HG03175 (cell line): ENCODE measurements at regions not wholly inside any gene's neighbourhood (a gene's known extent, or its start where the extent isn't known, plus 50 kb on each side); places are given as distances from the start of the nearest gene placed in this dataset.
"Not testable (repeated sequence)": the region's sequence is repeated elsewhere in the genome, so short reads cannot be mapped to it uniquely, and the experiment has no call there.

Experiments used
- ATAC-seq: cut with Tn5 transposase; IDR thresholded peaks from one replicate; pipeline ENCODE4 v1.9.1; 2021; ENCODE audit warnings: mild to moderate bottlenecking, moderate library complexity; ENCODE audit not compliant: unreplicated experiment

DNA sequence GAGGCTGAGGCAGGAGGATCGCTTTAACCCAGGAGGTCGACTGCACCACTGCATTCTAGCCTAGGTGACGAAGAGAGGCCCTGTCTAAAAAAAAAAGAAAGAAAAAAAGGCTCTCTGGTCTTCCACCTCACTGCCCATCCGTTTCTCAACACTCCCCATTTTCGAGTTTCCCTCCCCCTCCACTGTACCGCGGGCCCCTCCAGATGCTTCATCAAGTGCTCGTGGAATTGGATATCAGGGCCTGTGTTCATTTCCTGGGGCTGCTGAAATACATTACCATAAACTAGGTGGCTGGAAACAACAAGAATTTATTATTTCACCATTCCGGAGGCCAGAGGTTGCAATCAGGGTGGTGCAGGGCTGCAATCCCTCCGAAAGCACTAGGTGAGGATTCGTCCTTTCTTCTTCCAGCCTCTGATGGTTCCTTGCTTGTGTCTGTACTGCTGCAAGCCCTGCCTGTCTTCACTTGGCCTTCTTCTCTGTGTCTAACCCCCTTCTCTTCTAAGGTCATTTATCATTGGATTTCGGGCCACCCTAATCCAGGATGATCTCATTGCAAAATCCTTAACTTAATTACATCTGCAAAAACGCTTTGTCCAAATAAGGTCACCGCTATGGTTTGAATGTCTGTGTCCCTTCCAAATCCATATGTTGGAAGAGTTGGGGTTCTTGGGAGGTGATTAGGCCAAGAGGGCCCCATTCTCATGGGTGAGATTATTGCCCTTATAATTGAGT lies 135.1 kb downstream of the CRLF3 start:
- ATAC-seq: not testable (repeated sequence)

DNA sequence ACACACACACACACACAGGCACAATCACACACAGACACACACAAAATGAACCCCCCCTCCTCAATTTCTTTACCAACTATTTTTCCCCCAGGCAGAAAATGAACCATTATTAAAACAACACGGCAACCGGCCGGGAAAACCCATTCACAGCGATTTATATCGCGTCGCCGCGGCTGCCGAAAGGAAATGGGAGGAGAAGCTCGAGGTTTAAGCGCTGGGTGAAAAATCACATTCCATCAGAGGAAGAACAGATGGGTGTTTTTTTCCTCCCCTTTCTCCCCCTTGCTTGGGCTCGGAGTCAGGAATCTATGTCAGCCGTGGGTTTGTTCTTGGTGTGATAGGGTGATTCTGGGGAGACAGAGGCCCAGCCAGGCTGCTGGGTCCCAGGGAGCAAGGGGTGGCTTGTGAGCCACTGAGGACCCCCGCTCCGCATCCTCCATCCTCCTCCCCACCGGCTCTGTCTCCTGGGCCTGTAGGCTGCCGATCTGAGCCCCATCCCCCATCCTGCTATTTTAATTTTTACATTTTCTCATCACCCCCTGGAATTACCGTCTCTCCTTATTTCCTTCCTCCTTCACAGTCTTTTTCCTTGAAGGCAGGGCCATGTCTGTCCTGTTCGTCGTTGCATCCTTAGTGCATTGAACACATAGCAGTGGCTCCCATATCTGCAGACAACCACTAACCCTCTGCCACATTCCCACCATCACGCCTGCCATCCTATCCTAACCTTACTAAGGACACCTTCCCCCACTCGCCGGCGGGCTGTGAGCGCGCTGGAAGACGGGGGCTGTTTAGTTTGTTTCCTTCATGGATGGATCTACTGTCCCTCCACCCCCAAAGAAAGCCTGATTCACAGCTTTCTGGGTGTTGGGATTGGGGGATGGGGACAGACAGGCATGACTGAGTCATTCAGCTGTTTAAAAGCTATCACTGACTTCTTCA lies 137.7 kb downstream of the CRLF3 start:
- ATAC-seq: not testable (repeated sequence)

DNA sequence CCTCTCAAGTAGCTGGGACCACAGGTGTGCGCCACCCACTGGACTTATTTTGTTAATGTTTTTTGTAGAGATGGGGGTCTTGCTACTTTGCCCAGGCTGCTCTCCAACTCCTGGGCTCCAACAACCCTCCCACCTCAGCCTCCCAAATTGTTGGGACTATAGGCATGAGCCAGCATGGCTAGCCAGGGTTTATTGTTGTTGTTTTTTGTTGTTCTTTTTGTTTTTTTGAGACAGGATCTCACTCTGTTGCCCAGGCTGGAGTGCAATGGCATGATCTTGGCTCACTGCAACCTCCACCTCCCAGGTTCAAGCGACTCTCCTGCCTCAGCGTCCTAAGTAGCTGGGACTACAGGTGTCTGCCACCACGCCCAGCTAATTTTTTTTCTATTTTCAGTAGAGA lies 142.2 kb downstream of the CRLF3 start:
- not testable (repeated sequence) for ATAC-seq

- not testable (repeated sequence) for ATAC-seq
Measured at GRCh38 chr17:30680681-30681080, 143.8 kb downstream of the CRLF3 start.

DNA sequence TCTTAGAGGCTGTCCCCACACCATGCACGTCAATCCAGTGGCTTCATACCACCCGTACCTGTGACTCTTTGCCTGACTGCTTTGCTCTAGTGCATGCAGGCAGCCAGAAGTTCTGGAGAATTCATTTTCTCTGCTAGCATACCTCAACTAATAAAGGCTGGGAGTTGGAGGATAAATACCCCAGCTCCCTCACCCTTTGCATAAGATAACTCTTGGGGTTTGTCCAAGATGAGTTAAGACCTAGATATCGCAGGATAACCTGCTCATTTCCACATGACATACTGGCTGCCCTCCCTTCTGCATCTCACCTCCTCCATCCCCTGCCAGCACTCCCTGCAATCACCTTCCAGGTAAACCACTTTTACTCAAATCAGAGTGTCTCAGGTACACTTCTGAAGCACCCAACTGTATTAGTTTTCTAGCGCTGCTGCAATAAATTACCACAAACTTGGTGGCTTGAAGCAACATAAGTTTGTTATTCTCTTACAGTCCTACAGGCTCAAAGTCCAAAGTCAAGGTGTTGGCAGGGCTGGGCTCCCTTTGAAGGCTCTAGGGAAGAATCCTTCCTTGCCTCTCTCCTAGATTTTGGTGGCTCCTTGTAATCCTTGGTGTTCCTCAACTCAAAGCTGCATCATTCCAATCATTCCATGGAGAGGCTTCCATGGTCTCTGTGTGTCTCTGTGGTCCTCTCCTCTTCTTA lies 146.8 kb downstream of the CRLF3 start:
- ATAC-seq: no peak

DNA sequence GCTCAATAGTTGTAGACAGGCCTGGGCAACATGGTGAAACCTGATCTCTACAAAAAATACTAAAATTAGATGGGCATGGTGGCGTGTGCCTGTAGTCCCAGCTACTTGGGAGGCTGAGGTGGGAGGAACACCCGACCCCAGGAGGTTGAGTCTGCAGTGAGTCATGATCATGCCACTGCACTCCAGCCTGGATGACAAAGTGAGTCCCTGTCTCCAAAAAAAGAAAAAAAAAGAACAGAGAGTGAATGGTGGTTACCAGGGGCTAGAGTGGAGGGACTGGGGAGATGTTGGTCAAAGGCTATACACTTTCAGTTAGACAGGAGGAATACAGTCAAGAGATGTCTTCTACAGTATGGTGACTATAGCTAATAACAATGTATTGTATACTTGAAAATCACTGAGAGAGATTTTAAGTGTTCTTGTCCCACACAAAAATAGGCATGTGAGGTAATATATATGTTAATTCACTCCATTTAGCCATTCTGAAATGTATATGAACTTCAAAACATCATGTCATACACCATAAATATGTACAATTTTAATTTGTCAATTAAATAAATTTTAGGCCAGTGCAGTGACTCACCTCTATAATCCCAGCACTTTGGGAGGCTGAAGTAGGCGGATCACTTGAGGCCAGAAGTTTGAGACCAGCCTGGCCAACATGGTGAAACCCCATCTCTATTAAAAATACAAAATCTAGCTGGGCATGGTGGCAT lies 148.6 kb downstream of the CRLF3 start:
- ATAC-seq: not testable (repeated sequence)

DNA sequence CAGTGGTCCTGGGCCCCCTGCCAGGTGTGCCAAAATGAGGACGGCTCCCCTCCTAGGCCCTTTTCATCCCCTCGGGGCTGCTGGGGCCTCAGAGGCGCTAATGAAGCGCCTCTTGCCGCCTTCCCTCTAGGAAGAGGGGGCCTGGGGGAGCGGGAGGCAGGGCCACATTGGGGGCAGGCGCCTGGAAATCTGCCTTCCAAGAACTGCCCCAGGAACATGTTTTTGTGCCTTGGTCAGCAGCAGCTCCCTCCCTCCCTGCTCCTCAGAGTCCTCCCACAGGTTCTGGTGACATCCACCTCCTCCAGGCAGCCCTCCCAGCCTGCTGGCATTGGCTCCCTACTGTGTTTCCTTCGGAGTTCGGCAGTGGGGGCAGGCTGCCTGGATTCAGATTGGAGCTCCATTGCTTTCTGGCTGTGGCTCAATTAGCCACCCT lies 155.3 kb downstream of the CRLF3 start:
- not testable (repeated sequence) for ATAC-seq

- ATAC-seq: not testable (repeated sequence)
Measured at GRCh38 chr17:30668360-30669181, 155.9 kb downstream of the CRLF3 start.

DNA sequence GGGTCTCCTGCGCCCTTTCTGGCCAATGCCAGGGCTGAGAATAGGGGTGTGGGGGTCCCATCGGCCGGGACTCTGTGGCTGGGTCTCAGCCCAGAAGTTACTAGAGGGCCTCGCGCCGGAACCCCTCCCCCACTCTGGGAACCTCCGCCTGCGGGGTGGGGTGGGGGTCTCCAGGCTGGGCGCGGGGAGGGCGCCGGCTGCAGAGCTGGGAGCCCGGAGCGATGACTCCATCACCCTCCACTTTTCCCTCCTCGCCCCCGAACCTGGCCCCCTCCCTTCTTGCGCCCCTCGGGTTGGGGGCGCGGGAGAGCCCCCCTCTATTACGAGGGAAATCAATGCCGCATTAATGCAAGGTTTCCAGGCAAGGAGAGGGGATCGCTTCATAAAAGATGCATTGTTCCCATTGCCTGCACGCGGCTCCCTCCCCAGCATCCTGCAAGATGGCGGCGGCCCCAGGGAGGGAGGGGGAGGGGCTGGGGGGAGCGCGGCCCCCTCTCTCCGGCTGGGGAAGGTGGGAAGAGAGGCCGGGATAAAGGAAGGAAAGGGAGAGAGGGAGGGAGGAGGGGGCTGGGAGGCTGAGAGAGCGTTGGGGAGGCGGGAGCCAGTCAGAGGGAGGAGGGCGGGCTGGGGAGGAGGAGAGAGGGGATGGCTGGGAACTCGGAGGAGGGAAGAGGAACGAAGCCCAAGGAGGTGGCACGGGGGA lies 156.7 kb downstream of the CRLF3 start:
- not testable (repeated sequence) for ATAC-seq

DNA sequence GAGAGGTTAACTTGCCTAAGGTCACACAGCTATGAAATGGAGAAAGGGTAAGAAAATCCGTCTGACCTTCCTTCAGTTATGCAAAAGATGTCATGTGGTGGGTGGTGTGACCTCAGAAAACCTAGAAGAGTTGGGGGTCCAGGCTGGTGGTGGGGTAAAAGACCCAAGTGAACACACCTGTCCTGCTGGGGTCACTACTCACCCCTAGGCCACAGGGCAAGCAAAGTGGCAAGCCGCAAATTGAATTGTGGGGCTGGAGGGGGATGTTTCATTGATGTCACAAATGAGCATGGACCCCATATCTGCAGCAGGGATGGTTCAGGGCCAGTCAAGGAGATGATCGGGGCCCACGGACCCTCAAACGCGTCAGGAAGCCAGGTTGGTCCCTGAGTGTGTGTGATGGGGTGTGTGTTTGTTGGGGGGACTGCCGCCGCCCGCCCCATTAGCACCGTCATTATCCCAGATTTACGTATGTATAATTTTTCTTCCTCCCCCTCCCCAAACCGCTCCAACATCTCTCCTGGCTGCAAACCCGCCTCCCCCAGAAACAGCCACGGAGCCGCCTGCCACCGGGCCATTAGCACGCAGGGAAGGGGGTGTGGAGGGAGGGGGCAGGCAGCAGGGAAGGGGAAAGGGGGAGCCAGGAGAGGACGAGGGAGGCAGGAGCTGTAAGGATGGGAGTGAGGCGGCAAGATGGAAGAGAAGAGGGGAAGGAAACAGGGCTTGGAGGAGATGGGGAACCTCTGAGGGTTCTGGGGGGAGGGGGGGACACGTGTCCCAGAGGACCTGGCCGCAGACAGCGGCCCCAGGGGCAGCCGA lies 157.4 kb downstream of the CRLF3 start:
- ATAC-seq: not testable (repeated sequence)

DNA sequence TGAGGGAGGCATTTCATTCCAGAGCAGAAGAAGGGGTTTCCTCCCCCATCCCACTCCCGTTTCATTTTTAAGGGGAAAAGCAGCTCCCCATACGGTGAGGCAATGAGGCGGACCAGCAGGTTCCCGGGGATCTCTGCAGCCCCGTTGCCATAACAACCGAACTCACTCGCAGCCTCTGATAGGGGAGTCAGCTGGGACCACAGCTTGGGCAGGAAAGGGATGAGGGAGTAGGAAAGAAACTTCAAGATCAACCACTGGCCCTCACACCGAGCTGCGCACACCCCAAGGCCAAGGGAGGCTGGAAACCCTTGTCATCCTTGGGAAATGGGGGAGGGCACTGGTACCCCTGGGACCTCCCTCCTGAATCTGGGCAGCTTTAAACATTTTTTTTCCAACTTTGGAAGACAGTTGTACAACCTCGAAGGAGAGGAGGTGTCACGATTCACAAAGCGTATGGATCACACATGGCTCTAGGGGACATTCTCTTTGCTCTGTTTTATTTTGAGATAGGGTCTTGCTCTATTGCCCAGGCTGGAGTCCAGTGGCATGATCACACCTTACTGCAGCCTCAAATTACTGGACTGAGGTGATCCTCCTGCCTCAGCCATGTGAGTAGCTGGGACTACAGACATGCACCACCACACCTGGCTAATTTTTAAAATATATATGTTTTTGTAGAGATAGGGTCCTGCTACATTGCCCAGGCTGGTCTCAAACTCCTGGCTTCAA lies 160.6 kb downstream of the CRLF3 start:
- not testable (repeated sequence) for ATAC-seq

DNA sequence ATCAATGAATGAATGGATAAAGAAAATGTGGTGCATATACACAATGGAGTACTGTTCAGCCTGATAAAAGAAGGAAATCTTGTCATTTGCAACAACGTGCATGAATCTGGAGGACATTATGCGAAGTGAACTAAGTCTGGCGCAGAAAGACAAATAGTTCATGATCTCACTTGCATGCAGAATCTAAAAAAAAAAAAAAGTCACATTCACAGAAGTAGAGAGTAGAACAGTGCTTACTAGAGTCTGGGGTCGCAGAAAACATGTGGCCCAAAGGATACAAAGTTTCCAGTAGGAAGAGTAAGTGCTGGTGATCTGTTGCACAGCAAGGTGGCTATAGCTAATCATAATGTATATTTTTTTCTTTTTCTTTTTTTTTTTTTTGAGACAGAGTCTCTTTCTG lies 167.3 kb downstream of the CRLF3 start:
- ATAC-seq: not testable (repeated sequence)

DNA sequence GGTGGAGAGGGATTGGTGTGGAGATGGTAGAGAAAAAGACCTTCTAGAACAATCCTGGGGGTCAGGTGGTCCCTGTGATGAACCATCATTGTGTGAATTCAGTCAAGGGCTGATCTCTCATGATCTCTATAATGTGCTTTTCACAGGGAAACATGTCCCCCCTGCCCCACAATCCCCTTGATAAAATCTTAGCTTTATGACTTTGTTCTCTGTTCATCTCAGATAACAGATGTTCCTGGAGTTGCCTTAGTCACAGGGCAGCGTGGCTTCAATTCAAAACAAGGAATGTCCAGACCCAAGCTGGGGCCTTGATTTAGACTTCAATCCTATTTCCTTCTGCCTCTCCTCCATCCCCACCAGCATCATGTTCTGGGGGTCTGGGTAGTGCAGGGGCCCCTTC lies 171.5 kb downstream of the CRLF3 start:
- not testable (repeated sequence) for ATAC-seq

DNA sequence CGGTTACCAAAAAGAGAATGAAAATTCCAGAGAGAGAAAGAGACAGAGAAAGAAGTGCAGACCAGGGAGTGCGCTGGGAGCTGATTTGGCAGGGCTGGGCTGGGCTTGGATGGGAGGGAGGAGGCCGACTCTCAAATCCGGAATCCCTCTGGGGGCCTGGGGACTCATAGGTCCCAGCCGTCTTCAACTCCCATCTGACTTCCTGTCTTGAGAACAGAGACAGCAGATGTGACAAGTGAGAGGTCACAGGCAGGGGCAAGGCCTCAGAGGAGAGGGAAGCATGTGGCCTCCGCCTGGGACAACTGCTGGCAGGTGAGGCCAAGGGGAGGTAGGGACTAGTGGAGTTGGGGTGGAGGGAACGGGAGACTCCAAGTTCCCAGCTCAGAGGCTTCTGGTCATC lies 172.9 kb downstream of the GOSR1 start:
- ATAC-seq: not testable (repeated sequence)

DNA sequence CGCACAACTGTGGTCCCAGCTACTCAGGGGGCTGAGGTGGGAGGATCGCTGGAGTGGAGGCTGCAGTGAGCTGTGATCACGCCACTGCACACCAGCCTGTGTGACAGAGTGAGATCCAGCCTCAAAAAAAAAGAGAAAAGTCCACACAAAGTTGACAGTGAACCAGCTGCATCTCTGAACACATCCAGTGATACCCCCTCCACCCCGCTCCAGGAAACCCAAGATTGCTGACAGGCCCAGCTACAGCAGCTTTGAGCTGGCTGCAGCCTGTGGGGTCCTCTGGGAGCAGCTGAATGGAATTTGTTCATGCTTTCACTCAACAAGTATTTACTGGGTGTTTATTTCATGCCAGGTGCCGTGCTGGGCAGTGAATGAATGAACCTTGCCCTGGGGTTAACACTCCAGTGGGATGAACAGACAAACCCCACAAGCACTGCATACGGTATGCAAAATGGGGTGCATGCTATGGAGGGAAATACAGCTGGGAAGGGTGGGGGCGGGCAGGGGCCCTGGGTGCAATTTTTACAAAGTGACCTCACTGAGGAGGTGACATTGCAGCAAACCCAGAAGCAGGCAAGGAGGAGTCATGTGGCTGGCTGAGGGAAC lies 170.9 kb downstream of the GOSR1 start:
- not testable (repeated sequence) for ATAC-seq

- ATAC-seq: not testable (repeated sequence)
Measured at GRCh38 chr17:30645875-30646274, 168.7 kb downstream of the GOSR1 start.

- not testable (repeated sequence) for ATAC-seq
Measured at GRCh38 chr17:30644713-30645112, 167.5 kb downstream of the GOSR1 start.
